ENCODE measurements at regions not wholly inside any gene's neighbourhood (a gene's known extent, or its start where the extent isn't known, plus 50 kb on each side); places are given as distances from the start of the nearest gene placed in this dataset.

DNA sequence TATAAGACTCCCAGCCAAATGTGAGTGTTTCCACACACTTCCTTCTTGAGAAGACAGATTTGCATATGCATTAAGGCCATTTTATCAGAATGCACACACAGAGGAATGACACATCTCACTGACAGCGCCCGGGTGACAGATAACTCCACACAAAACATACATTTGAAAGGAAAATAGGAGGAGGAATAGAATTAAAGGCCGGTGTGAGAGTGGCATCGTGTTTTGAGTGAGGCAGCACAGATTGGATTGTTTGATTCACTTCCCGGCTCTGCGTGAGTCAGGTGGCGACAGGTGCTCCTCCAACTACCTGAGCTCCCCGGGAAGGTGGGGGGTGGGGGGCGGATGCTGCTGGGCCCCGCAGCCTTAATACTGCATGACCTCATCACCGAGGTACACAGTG lies 429.0 kb downstream of the TSHZ3 start (continued):
- no peak for TF ChIP-seq ZNF462 (CRISPR knock-in tag; IDR thresholded peaks at IDR 0.05)

DNA sequence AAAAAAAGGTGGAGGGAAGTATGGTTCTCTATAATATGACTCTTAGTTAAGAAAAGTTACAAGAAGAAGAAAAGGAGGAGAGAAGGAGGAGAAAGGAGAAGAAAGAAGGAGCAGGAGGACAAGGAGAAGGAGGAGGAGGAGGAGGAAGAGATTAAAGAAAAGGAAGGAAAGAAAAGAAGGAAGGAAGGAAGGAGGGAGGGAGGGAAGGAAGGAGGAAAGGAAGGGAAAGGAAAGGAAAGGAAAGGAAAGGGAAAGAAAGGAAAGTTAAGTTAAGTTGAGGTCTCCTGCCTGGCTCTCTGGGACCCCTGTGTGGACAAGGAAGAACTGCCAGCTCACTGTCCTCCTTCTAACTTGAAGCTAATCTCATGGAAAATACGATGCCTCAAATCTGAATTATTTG lies 429.5 kb downstream of the TSHZ3 start:
- ATAC-seq (no peak), DNase-seq (ENCODE audit: low spot score) (no peak)
- no peaks in the 10 kb centered on the region for H3K36me3 ChIP-seq (ENCODE audit: insufficient read depth)
- Mint-ChIP-seq H3K27me3 (ENCODE audit: insufficient read depth, low read depth, poor library complexity) (peaks cover 3% of the 10 kb centered on the region), H3K4me3 (no peak overlapping the region), H3K4me1 (peaks cover 25% of the 10 kb centered on the region), H3K9me3 (no peaks in the 10 kb centered on the region), H3K36me3 (ENCODE audit: low read depth) (no peaks in the 10 kb centered on the region), H3K27ac (no peak overlapping the region)
- no peaks in the 10 kb centered on the region for H3F3A ChIP-seq (replicated peaks; ENCODE audit: low read depth)
- H2AFZ ChIP-seq = no peak overlapping the region
- H4K20me1 ChIP-seq (replicated peaks; ENCODE audit: insufficient read depth) = no peaks in the 10 kb centered on the region
- no peaks in the 10 kb centered on the region for H3K4me1 ChIP-seq (ENCODE audit: insufficient read depth)
- H3K27ac ChIP-seq (ENCODE audit: low read depth) = no peak overlapping the region
- no peaks in the 10 kb centered on the region for H3K9me2 ChIP-seq (ENCODE audit: insufficient read depth)
- no peaks in the 10 kb centered on the region for H3K79me2 ChIP-seq (replicated peaks; ENCODE audit: insufficient read depth)
- no peak overlapping the region for H3K4me3 ChIP-seq
- H3K27me3 ChIP-seq (ENCODE audit: insufficient read depth) = no peaks in the 10 kb centered on the region
- H3K4me2 ChIP-seq = no peak overlapping the region
- no peak for TF ChIP-seq ZNF114 (CRISPR knock-in tag; IDR thresholded peaks at IDR 0.05)
- no peak for TF ChIP-seq ZNF462 (CRISPR knock-in tag; IDR thresholded peaks at IDR 0.05)
- TF ChIP-seq STAT1 (IDR thresholded peaks at IDR 0.05; ENCODE audit: unreplicated experiment) = no peak
- no peak for TF ChIP-seq POLR2AphosphoS5 (IDR thresholded peaks at IDR 0.05; ENCODE audit: low read depth)
- no peak for TF ChIP-seq EZH2phosphoT487 (IDR thresholded peaks at IDR 0.05; ENCODE audit: unreplicated experiment)
- no peak for TF ChIP-seq ETS1 (IDR thresholded peaks at IDR 0.05)
- no peak for TF ChIP-seq ZNF331 (CRISPR knock-in tag; IDR thresholded peaks at IDR 0.05; ENCODE audit: low read depth)
- no peak for TF ChIP-seq JUNB (IDR thresholded peaks at IDR 0.05; ENCODE audit: unreplicated experiment)
- TF ChIP-seq EZH2 (IDR thresholded peaks at IDR 0.05; ENCODE audit: low read depth, unreplicated experiment) = no peak
- TF ChIP-seq CREB1 (CRISPR knock-in tag; IDR thresholded peaks at IDR 0.05; ENCODE audit: low read depth) = no peak
